ENCODE measurements at regions not wholly inside any gene's neighbourhood (a gene's known extent, or its start where the extent isn't known, plus 50 kb on each side); places are given as distances from the start of the nearest gene placed in this dataset.
A peak's percentile ranks its signal among the peaks of the same experiment; 100 is the strongest.

GRCh38 chr3:40969341-40969740, 230.0 kb upstream of the CTNNB1 start:
- no peak for DNase-seq

DNA sequence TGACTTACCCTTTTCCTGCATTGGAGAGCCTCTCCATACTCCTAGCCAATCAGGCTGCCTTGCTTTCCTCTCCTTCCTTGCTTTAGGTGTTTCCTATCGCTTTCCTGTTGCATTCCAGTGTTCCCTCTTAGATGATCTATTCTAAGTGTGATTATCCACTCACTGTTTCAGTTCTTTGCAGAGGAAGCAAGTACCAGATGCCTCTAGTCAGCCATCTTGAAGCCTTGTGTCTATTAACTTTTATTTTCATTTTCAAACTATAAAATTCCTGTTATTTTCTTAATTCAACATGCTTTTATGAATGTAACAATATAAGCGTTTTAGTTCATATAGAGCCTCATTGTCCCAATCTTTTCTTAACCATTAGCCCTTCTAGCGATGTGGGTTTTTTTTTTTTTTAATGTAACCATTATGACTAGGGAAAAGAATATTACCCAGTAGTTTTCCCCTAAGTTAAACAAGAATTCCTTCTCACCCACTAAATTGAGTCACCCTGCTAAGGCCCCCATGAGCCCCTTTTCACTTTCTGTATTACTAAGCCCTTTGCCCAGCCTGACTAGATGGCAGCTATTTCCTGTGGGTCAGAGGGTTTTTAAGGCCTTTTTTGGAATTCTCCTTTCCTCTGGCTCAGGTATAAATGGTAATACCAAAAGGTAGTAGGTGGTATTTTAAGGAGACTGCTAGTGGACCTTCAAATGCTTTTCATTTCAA, 229.4 kb upstream of the CTNNB1 start:
- DNase-seq = no peak

GRCh38 chr3:40971191-40972168, 227.8 kb upstream of the CTNNB1 start:
- peak; percentile 54 for DNase-seq

DNA sequence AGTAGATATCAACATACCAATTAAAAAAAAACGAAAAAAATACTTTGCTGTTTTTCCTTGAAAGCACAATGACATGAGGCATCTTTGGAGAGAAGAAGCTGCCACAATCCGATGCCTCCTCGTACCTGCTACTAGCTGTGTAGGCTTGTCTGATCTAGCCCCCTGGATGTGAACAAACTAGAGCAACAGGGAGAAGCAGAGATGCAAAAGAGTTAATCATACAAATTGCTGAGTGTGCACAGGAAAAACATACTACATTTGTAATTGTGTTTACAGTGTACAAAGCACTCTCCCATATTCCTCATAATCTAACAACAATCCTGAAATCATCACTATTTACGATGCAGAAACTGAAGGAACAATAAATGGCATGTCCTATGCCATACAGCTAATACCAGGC, 227.0 kb upstream of the CTNNB1 start:
- no peak for DNase-seq

DNA sequence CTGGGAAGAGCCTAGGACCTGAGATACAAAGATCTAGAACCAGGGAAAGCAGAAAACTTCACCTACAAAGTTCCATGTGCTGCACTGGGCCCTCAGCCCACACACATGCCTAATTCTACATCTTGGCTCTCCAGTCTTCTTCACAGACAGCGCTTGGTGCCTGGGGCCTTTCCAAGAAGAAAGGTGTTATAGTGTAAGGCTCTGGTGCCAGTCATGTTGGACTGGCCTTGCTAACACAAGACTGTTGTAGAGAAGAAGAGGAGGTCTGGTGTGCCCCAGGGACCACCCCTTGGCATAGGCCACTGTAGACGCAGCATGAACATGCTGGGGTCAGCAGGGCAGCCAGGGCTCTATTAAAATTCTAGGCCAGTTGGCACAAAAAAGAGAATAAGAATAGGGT, 226.2 kb upstream of the CTNNB1 start:
- DNase-seq = no peak

GRCh38 chr3:40975711-40976121, 223.6 kb upstream of the CTNNB1 start:
- DNase-seq = no peak

- DNase-seq = no peak
Measured at GRCh38 chr3:40976241-40976640, 223.1 kb upstream of the CTNNB1 start.

- DNase-seq = no peak
Measured at GRCh38 chr3:40978442-40978841, 220.9 kb upstream of the CTNNB1 start.

GRCh38 chr3:40979962-40980361, 219.3 kb upstream of the CTNNB1 start:
- no peak for DNase-seq

DNA sequence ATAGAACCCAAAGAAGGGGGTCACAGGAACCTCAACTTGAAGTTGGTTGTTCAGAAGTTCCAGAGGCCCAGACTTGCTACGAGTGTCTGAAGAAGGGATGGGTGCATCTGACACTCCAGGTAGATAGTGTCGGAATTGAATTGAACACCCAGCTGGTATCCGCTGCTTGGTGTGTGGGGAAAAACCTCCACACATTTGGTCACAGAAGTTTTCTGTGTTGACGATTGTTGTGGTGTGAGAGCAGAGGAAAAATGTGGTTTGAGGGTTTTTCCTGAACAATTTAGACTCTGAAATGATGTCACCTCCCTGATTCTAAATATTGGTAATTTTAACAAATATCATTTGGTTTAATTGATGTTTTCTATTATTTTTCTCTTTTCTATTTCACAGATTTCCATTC, 218.8 kb upstream of the CTNNB1 start:
- DNase-seq = no peak

DNA sequence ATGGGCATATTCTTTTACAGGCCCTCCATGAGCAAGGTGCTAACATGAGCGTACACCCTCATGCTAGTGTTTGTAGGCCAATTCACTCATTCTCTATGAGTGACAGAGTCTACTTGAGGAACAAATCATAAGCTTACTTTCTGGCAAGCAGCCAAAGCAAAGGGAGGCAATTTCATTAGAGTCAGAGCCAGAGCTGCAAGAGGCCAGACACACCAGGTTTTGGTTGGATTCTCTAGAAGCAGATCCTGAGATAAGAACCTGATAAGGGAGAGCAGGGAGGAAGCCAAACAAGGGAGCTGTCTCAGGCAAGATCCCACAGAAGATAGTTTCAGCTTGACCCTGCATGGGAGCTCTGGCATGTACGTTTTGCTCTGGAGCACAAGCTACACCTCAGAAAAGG, 214.1 kb upstream of the CTNNB1 start:
- no peak for DNase-seq

- no peak for DNase-seq
Measured at GRCh38 chr3:40988468-40988867, 210.8 kb upstream of the CTNNB1 start.

GRCh38 chr3:40989141-40990061, 209.9 kb upstream of the CTNNB1 start:
- DNase-seq = no peak

GRCh38 chr3:40990062-40990456, 209.2 kb upstream of the CTNNB1 start:
- no peak for DNase-seq

DNA sequence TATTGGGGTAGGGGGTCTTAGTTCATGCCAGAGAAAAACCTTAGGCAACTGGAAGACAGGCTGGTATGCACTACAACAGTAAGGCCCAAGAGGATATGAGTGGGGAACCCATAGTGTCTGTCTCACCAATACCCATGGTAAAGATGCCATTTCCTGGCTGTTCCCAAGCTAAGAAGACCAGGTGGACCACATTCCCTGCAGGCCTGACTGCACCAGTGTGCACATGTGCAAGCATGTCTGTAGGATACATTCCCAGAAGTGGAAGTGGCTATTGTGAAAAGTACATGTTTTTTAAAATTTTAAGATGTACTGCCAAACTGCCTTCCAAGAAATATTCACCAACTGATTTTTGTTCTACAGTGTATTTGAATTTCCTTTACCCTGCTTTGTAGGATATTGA, 207.3 kb upstream of the CTNNB1 start:
- DNase-seq = no peak

GRCh38 chr3:40994611-40995010, 204.7 kb upstream of the CTNNB1 start:
- DNase-seq = no peak

GRCh38 chr3:40995271-40995670, 204.0 kb upstream of the CTNNB1 start:
- no peak for DNase-seq

- no peak for DNase-seq
Measured at GRCh38 chr3:40996382-40996781, 202.9 kb upstream of the CTNNB1 start.

DNA sequence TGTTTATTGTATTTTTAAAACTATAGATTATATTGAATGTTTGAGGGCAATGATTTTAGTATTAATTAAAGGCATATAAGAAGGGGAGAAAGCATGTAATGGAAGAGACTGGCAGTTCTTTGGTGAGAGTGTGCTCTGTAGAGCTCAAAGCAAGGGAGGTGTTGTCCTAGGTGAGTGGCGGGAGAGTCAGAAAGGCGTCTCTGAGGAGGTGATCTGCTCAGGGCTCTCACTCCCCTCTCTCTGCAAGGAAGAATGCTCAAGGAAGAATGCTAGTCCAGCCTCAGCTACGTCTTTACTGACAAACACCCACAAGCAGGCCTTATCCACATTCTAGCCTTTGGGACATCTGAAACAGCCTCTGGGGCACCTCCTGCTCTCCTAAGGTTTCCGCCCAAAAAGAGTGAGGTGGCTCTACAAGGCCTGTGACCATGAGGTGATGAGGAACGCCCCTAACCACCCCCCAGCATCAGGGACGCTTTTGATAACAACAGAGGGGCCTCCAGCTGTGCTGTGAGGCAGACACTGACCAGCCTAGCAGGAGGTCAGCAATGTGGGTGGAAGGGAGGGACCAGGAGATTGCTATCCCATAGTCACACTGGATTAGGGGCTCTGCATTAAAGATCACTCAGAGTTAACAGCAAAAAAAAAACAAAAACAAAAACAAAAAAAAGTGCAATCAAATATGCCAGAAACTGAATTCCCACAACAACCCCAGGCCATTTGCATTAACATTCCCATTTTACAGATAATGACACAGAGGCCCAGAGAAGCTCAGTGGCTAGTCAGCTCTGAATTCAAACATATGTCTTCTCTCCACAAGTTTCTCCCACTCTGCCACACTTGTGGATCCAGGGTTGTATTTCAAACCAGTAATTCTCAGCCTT, 202.2 kb upstream of the CTNNB1 start:
- no peak for DNase-seq

- no peak for DNase-seq
Measured at GRCh38 chr3:40997711-40998519, 201.4 kb upstream of the CTNNB1 start.

DNA sequence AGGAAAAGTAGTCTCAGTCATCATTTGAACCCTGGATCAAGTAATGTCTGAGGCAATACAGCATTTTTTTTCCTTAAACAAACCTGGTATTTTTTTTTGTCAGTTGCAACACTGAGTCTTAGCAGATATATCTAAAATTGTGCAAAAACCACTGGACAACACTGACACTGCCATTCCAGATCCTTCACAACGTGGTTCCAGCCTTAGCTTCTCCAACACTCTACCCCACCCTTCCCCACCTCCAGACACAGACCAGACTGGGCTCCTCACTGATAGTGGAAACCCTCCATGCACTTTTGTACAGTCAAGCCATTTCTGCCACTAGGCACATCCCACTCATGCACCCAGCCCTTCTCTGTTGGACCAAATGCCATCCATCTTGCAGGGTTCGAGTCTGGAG, 199.6 kb upstream of the CTNNB1 start:
- no peak for DNase-seq
